ENCODE measurements at regions not wholly inside any gene's neighbourhood (a gene's known extent, or its start where the extent isn't known, plus 50 kb on each side); places are given as distances from the start of the nearest gene placed in this dataset.
"Not testable (repeated sequence)": the region's sequence is repeated elsewhere in the genome, so short reads cannot be mapped to it uniquely, and the experiment has no call there.

- no peak for DNase-seq
Observed at GRCh38 chrX:78822157-78822690, 74.7 kb downstream of the LPAR4 start.

GRCh38 chrX:78831523-78831922 is 84.0 kb downstream of the LPAR4 start:
- no peak for DNase-seq

GRCh38 chrX:78838709-78839108 is 91.2 kb downstream of the LPAR4 start:
- DNase-seq, result no peak

GRCh38 chrX:78839711-78840110 is 92.2 kb downstream of the LPAR4 start:
- no peak for DNase-seq

GRCh38 chrX:78844218-78844617 is 96.7 kb downstream of the LPAR4 start:
- not testable (repeated sequence) for DNase-seq

- not testable (repeated sequence) for DNase-seq
Observed at GRCh38 chrX:78881248-78881647, 63.9 kb upstream of the P2RY10 start.

GRCh38 chrX:78886550-78886949 is 58.6 kb upstream of the P2RY10 start:
- peak in 1 of 2 experiments; percentile 0 for DNase-seq

Data from NCI-H446 (cell line).